ENCODE measurements at regions not wholly inside any gene's neighbourhood (a gene's known extent, or its start where the extent isn't known, plus 50 kb on each side); places are given as distances from the start of the nearest gene placed in this dataset.

DNA sequence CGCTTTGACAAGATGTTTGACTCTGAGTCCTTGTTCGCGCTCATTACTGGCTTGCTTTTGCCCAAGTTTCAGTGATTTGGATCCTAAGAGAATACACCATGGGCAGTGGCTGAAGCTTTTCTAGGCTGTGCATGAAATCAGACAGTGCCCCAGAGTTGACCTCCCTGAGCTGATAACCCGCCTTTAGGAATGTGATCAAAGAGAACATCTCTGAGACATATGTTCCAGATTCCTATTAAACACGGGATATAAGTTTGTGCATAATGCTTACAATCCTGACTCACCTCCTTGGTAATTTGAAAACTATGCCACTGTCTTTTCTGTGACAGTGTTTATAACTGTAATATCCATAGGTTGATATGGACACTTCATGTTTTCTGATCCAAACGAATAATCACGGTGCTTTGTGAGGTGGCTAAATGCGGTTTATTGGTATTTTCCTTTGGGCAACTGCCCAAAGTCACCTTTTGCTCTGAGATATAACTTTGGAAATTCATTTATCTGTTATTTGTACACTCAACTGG is 732.9 kb downstream of the MTRR start:
- H3K9me3 ChIP-seq (ENCODE audit: control insufficient read depth in 1 of 2, insufficient read depth in 1 of 2, low read depth in 1 of 2, low read length in 2 of 2) = peaks cover 11 to 28% of the 10 kb centered on the region in 2 experiments; a peak in 2 of 4 replicates
- TF ChIP-seq POLR2A (IDR thresholded peaks at IDR 0.05; ENCODE audit: borderline replicate concordance, extremely low read depth, insufficient read depth, insufficient read length) (no peak), ATF3 (IDR thresholded peaks at IDR 0.05) (no peak), FOSL1 (IDR thresholded peaks at IDR 0.05; ENCODE audit: low read depth) (no peak), POLR2AphosphoS5 (IDR thresholded peaks at IDR 0.05; ENCODE audit: low read depth, low read length) (no peak), EGR1 (IDR thresholded peaks at IDR 0.05; ENCODE audit: low read depth) (no peak), ZBTB33 (IDR thresholded peaks at IDR 0.05; ENCODE audit: extremely low read depth, insufficient replicate concordance, low read length) (no peak), REST (IDR thresholded peaks at IDR 0.05; ENCODE audit: low read depth) (no peak), ELF1 (IDR thresholded peaks at IDR 0.05; ENCODE audit: borderline replicate concordance, low read depth) (no peak), CBX3 (IDR thresholded peaks at IDR 0.05; ENCODE audit: low read depth) (no peak), JUND (IDR thresholded peaks at IDR 0.05) (no peak), ZFX (IDR thresholded peaks at IDR 0.05) (no peak), EZH2phosphoT487 (IDR thresholded peaks at IDR 0.05; ENCODE audit: borderline replicate concordance) (no peak), SP1 (IDR thresholded peaks at IDR 0.05; ENCODE audit: low read depth) (no peak)
- TF ChIP-seq, protein P1, sequence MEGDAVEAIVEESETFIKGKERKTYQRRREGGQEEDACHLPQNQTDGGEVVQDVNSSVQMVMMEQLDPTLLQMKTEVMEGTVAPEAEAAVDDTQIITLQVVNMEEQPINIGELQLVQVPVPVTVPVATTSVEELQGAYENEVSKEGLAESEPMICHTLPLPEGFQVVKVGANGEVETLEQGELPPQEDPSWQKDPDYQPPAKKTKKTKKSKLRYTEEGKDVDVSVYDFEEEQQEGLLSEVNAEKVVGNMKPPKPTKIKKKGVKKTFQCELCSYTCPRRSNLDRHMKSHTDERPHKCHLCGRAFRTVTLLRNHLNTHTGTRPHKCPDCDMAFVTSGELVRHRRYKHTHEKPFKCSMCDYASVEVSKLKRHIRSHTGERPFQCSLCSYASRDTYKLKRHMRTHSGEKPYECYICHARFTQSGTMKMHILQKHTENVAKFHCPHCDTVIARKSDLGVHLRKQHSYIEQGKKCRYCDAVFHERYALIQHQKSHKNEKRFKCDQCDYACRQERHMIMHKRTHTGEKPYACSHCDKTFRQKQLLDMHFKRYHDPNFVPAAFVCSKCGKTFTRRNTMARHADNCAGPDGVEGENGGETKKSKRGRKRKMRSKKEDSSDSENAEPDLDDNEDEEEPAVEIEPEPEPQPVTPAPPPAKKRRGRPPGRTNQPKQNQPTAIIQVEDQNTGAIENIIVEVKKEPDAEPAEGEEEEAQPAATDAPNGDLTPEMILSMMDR (IDR thresholded peaks at IDR 0.05 in 2 of 3, conservative IDR thresholded peaks at IDR 0.05 in 1 of 3; ENCODE audit: borderline replicate concordance in 1 of 3, insufficient read depth in 1 of 3, low read depth in 2 of 3, low read length in 2 of 3) = no peak
- H3K4me3 ChIP-seq (replicated peaks in 1 of 2; ENCODE audit: low read depth in 1 of 2, low read length in 2 of 2) = no peak overlapping the region
- ATAC-seq (no peak), DNase-seq (ENCODE audit: low read depth, low spot score) (no peak)
- H3K36me3 ChIP-seq (ENCODE audit: control insufficient read depth in 1 of 2, insufficient read depth in 2 of 2, low read length in 2 of 2) = no peaks in the 10 kb centered on the region
- no peak overlapping the region for H3K9ac ChIP-seq (ENCODE audit: low read length)
- no peaks in the 10 kb centered on the region for H3K79me2 ChIP-seq (ENCODE audit: insufficient read depth, low read length)
- H3K4me1 ChIP-seq (ENCODE audit: control insufficient read depth in 1 of 2, insufficient read depth in 2 of 2, low read length in 2 of 2) = no peaks in the 10 kb centered on the region
- no TSS peak for BruUV-seq (replicated peaks)
- ChIA-PET CTCF (no interaction called here), RAD21 (ENCODE audit: low non-redundant PET in 1 of 2, low total read pairs in 2 of 2, uncharacterized antibody in 2 of 2, unreplicated experiment in 2 of 2) (no interaction called here), POLR2A (no interaction called here)
- H3K4me2 ChIP-seq (ENCODE audit: low read length) = no peak overlapping the region
- H3K27me3 ChIP-seq (ENCODE audit: insufficient read depth, low read length) = no peaks in the 10 kb centered on the region
- no peaks in the 10 kb centered on the region for H3K9me2 ChIP-seq (ENCODE audit: insufficient read depth)
- intact Hi-C loops (cut with micrococcal nuclease) = no loop called here
- H3K27ac ChIP-seq (ENCODE audit: low read depth, low read length) = no peak overlapping the region
- no peak overlapping the region for H2AFZ ChIP-seq (ENCODE audit: low read depth, low read length, poor library complexity, severe bottlenecking)
- no peaks in the 10 kb centered on the region for H4K20me1 ChIP-seq (ENCODE audit: insufficient read depth)
